HepG2 (cell line): ENCODE measurements at regions not wholly inside any gene's neighbourhood (a gene's known extent, or its start where the extent isn't known, plus 50 kb on each side); places are given as distances from the start of the nearest gene placed in this dataset.

Source experiments
- CBX2 ChIP-seq, 2 experiments: fragments of 200-600 bp in 1 of 2; sonication (generic); formaldehyde crosslinking in 1 of 2; IDR thresholded peaks; 2 replicates each; pipeline versions ENCODE4 v1.7.0 to v1.8.1; 2018 to 2022; ENCODE audit warnings: low read depth in 2 of 2, low read length in 1 of 2, mild to moderate bottlenecking in 1 of 2, missing genetic modification reagents in 1 of 2
- IKZF1 ChIP-seq: fragments of 450-650 bp; IDR thresholded peaks from 2 replicates; pipeline ENCODE4 v1.7.1; 2016
- KDM1A ChIP-seq: IDR thresholded peaks from 2 replicates; pipeline ENCODE4 v1.6.1; 2016; ENCODE audit warnings: missing compliant biosample characterization
- KDM6A ChIP-seq: IDR thresholded peaks from 2 replicates; pipeline ENCODE4 v1.6.1; 2016; ENCODE audit warnings: low read depth
- KLF15 ChIP-seq: sonication (generic); formaldehyde crosslinking; IDR thresholded peaks from 2 replicates; pipeline ENCODE4 v1.8.1; 2023; ENCODE audit warnings: borderline replicate concordance, mild to moderate bottlenecking, inconsistent platforms, missing genetic modification reagents, mixed read lengths
- MAZ ChIP-seq, 2 experiments: sonication (generic) in 1 of 2; formaldehyde crosslinking in 1 of 2; IDR thresholded peaks; 2 replicates each; pipeline versions ENCODE4 v1.5.0 to v1.6.1; 2012 to 2020; ENCODE audit warnings: low read depth in 2 of 2, mild to moderate bottlenecking in 2 of 2, borderline replicate concordance in 1 of 2, improper control_type of control experiment in 1 of 2, low read length in 1 of 2, missing genetic modification reagents in 1 of 2, moderate library complexity in 1 of 2
- NR2C2 ChIP-seq: sonication (generic); formaldehyde crosslinking; IDR thresholded peaks from 2 replicates; pipeline ENCODE4 v1.4.0; 2020; ENCODE audit warnings: missing genetic modification reagents, mild to moderate bottlenecking, moderate library complexity, borderline replicate concordance
- PHF20 ChIP-seq: sonication (generic); formaldehyde crosslinking; IDR thresholded peaks from 2 replicates; pipeline ENCODE4 v1.5.0; 2020; ENCODE audit warnings: mild to moderate bottlenecking, missing genetic modification reagents
- RBM22 ChIP-seq: fragments of 200-400 bp; formaldehyde crosslinking; optimal IDR thresholded peaks from 2 replicates; pipeline ENCODE3; 2017; ENCODE audit warnings: mild to moderate bottlenecking, low read length, moderate library complexity
- RFX5 ChIP-seq: IDR thresholded peaks from 2 replicates; pipeline ENCODE4 v1.6.1; 2011; ENCODE audit warnings: low read depth, low read length, improper control_type of control experiment
- RFXANK ChIP-seq: IDR thresholded peaks from 2 replicates; pipeline ENCODE4 v1.6.1; 2016
- SIX4 ChIP-seq: sonication (generic); formaldehyde crosslinking; IDR thresholded peaks from 2 replicates; pipeline ENCODE4 v1.4.0; 2020; ENCODE audit warnings: missing genetic modification reagents
- ZFP36L2 ChIP-seq: sonication (generic); formaldehyde crosslinking; IDR thresholded peaks from 2 replicates; pipeline ENCODE4 v1.4.0; 2020; ENCODE audit warnings: missing genetic modification reagents
- ZMYM3 ChIP-seq: sonication (generic); formaldehyde crosslinking; IDR thresholded peaks from 2 replicates; pipeline ENCODE4 v1.5.1; 2020; ENCODE audit warnings: mild to moderate bottlenecking, missing genetic modification reagents
- ZMYM4 ChIP-seq: sonication (generic); formaldehyde crosslinking; IDR thresholded peaks from 2 replicates; pipeline ENCODE4 v1.8.1; 2023; ENCODE audit warnings: mild to moderate bottlenecking, missing genetic modification reagents
- ZNF12 ChIP-seq: sonication (generic); formaldehyde crosslinking; IDR thresholded peaks from 2 replicates; pipeline ENCODE4 v1.5.0; 2020; ENCODE audit warnings: missing genetic modification reagents
- ZNF557 ChIP-seq: sonication (generic); formaldehyde crosslinking; IDR thresholded peaks from 2 replicates; pipeline ENCODE4 v1.4.0; 2020; ENCODE audit warnings: missing genetic modification reagents
- ZNF883 ChIP-seq: sonication (generic); formaldehyde crosslinking; IDR thresholded peaks from 2 replicates; pipeline ENCODE4 v1.5.1; 2020; ENCODE audit warnings: mild to moderate bottlenecking, missing genetic modification reagents; ENCODE audit errors: not compliant biosample characterization
- TF ChIP-seq, protein P1 (sequence below): sonication (generic); formaldehyde crosslinking; IDR thresholded peaks from 2 replicates; pipeline ENCODE4 v1.5.1; 2020; ENCODE audit warnings: mild to moderate bottlenecking, missing genetic modification reagents, borderline replicate concordance
- TF ChIP-seq, protein P2 (sequence below): IDR thresholded peaks from 2 replicates; pipeline ENCODE4 v1.6.1; 2016; ENCODE audit warnings: control low read depth

DNA sequence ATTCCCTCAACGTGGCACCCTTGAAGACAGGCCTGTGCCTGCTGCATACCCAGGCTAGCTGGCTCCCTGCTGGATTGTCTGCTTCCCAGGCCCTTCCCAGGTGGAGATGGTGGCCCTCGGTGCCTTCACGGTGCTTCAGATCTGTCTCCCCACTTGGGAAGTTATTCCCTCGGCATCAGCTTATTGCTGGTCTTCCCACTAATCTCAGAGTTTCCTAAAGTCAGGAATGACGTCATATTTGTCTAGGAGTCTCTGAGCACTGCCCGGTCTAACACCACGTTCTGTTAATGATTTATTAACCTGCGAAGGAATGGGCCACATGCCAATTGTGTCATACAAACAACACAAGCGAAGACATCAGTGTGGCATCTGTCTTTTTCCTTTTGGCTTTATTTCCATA lies 269.8 kb upstream of the ID2 start (continued):
- TF ChIP-seq CBX2 (IDR thresholded peaks at IDR 0.05; ENCODE audit: low read depth, low read length) (no peak), CBX2 (CRISPR knock-in tag; IDR thresholded peaks at IDR 0.05; ENCODE audit: low read depth) (no peak), MAZ (IDR thresholded peaks at IDR 0.05; ENCODE audit: borderline replicate concordance, low read depth, low read length) (no peak), MAZ (CRISPR knock-in tag; IDR thresholded peaks at IDR 0.05; ENCODE audit: low read depth) (peak; percentile 44; the same call in 1 of the 2 replicates), NR2C2 (no peak), ZFP36L2 (CRISPR knock-in tag) (no peak), KDM1A (CRISPR knock-in tag) (no peak), SIX4 (CRISPR knock-in tag) (no peak), IKZF1 (no peak), RBM22 (no peak), ZMYM3 (CRISPR knock-in tag) (no peak), ZNF12 (CRISPR knock-in tag) (no peak), ZNF883 (CRISPR knock-in tag) (no peak), KLF15 (no peak), ZNF557 (no peak), PHF20 (CRISPR knock-in tag) (no peak), RFX5 (peak; percentile 71; the same call in 1 of the 2 replicates), ZMYM4 (CRISPR knock-in tag) (peak; percentile 43), KDM6A (CRISPR knock-in tag) (0 out of 2 replicates have a peak, but pooled peaks have one; percentile 25), RFXANK (CRISPR knock-in tag) (no peak)
- TF ChIP-seq, protein P1, sequence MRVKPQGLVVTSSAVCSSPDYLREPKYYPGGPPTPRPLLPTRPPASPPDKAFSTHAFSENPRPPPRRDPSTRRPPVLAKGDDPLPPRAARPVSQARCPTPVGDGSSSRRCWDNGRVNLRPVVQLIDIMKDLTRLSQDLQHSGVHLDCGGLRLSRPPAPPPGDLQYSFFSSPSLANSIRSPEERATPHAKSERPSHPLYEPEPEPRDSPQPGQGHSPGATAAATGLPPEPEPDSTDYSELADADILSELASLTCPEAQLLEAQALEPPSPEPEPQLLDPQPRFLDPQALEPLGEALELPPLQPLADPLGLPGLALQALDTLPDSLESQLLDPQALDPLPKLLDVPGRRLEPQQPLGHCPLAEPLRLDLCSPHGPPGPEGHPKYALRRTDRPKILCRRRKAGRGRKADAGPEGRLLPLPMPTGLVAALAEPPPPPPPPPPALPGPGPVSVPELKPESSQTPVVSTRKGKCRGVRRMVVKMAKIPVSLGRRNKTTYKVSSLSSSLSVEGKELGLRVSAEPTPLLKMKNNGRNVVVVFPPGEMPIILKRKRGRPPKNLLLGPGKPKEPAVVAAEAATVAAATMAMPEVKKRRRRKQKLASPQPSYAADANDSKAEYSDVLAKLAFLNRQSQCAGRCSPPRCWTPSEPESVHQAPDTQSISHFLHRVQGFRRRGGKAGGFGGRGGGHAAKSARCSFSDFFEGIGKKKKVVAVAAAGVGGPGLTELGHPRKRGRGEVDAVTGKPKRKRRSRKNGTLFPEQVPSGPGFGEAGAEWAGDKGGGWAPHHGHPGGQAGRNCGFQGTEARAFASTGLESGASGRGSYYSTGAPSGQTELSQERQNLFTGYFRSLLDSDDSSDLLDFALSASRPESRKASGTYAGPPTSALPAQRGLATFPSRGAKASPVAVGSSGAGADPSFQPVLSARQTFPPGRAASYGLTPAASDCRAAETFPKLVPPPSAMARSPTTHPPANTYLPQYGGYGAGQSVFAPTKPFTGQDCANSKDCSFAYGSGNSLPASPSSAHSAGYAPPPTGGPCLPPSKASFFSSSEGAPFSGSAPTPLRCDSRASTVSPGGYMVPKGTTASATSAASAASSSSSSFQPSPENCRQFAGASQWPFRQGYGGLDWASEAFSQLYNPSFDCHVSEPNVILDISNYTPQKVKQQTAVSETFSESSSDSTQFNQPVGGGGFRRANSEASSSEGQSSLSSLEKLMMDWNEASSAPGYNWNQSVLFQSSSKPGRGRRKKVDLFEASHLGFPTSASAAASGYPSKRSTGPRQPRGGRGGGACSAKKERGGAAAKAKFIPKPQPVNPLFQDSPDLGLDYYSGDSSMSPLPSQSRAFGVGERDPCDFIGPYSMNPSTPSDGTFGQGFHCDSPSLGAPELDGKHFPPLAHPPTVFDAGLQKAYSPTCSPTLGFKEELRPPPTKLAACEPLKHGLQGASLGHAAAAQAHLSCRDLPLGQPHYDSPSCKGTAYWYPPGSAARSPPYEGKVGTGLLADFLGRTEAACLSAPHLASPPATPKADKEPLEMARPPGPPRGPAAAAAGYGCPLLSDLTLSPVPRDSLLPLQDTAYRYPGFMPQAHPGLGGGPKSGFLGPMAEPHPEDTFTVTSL (CRISPR knock-in tag): no peak
- TF ChIP-seq, protein P2, sequence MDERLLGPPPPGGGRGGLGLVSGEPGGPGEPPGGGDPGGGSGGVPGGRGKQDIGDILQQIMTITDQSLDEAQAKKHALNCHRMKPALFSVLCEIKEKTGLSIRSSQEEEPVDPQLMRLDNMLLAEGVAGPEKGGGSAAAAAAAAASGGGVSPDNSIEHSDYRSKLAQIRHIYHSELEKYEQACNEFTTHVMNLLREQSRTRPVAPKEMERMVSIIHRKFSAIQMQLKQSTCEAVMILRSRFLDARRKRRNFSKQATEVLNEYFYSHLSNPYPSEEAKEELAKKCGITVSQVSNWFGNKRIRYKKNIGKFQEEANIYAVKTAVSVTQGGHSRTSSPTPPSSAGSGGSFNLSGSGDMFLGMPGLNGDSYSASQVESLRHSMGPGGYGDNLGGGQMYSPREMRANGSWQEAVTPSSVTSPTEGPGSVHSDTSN: no peak
